HG02571 (cell line): ENCODE measurements at regions not wholly inside any gene's neighbourhood (a gene's known extent, or its start where the extent isn't known, plus 50 kb on each side); places are given as distances from the start of the nearest gene placed in this dataset.

Experiments
- ATAC-seq: cut with Tn5 transposase; IDR thresholded peaks from one replicate; pipeline ENCODE4 v1.9.1; 2021; ENCODE audit warnings: mild to moderate bottlenecking, moderate library complexity; ENCODE audit not compliant: unreplicated experiment

GRCh38 chr2:18503376-18504228 lies 56.9 kb downstream of the RDH14 start:
- no peak for ATAC-seq

- ATAC-seq, result no peak
Observed at GRCh38 chr2:18502142-18502541, 58.3 kb downstream of the RDH14 start.

GRCh38 chr2:18501729-18502128 lies 58.7 kb downstream of the RDH14 start:
- ATAC-seq, result no peak

- ATAC-seq, result no peak
Observed at GRCh38 chr2:18501156-18501555, 59.3 kb downstream of the RDH14 start.

GRCh38 chr2:18500333-18500732 lies 60.1 kb downstream of the RDH14 start:
- no peak for ATAC-seq

- ATAC-seq, result no peak
Observed at GRCh38 chr2:18498531-18498930, 61.9 kb downstream of the RDH14 start.

- ATAC-seq, result no peak
Observed at GRCh38 chr2:18496516-18496915, 63.9 kb downstream of the RDH14 start.

GRCh38 chr2:18495058-18495457 lies 65.4 kb downstream of the RDH14 start:
- no peak for ATAC-seq

- ATAC-seq, result no peak
Observed at GRCh38 chr2:18492721-18493120, 67.7 kb downstream of the RDH14 start.

GRCh38 chr2:18491577-18491976 lies 68.9 kb downstream of the RDH14 start:
- ATAC-seq, result no peak

- no peak for ATAC-seq
Observed at GRCh38 chr2:18490901-18491300, 69.6 kb downstream of the RDH14 start.

- no peak for ATAC-seq
Observed at GRCh38 chr2:18487106-18487913, 73.1 kb downstream of the RDH14 start.

GRCh38 chr2:18484625-18485024 lies 75.8 kb downstream of the RDH14 start:
- no peak for ATAC-seq

- ATAC-seq, result no peak
Observed at GRCh38 chr2:18483896-18484295, 76.6 kb downstream of the RDH14 start.

- no peak for ATAC-seq
Observed at GRCh38 chr2:18482666-18483065, 77.8 kb downstream of the RDH14 start.

GRCh38 chr2:18479947-18480369 lies 80.5 kb downstream of the RDH14 start:
- ATAC-seq, result no peak

- no peak for ATAC-seq
Observed at GRCh38 chr2:18477293-18477692, 83.2 kb downstream of the RDH14 start.

- ATAC-seq, result no peak
Observed at GRCh38 chr2:18476484-18476883, 84.0 kb downstream of the RDH14 start.

- ATAC-seq, result no peak
Observed at GRCh38 chr2:18475884-18476283, 84.6 kb downstream of the RDH14 start.

GRCh38 chr2:18474700-18475099 lies 85.8 kb downstream of the RDH14 start:
- no peak for ATAC-seq

- no peak for ATAC-seq
Observed at GRCh38 chr2:18473241-18474181, 86.9 kb downstream of the RDH14 start.
